ENCODE measurements at regions not wholly inside any gene's neighbourhood (a gene's known extent, or its start where the extent isn't known, plus 50 kb on each side); places are given as distances from the start of the nearest gene placed in this dataset.

GRCh38 chr18:73831688-73832087, 315.9 kb downstream of the FBXO15 start:
- Mint-ChIP-seq H3K4me1 (ENCODE audit: low read depth) (peaks cover 14% of the 10 kb centered on the region), H3K9me3 (no peaks in the 10 kb centered on the region), H3K4me3 (no peak overlapping the region), H3K27me3 (ENCODE audit: insufficient read depth) (peaks cover 6% of the 10 kb centered on the region), H3K36me3 (ENCODE audit: low read depth) (no peaks in the 10 kb centered on the region), H3K27ac (no peak overlapping the region)
- no peak for TF ChIP-seq CTCF (IDR thresholded peaks at IDR 0.05)
- no peak for DNase-seq

- Mint-ChIP-seq H3K4me3 (no peak overlapping the region), H3K27ac (no peak overlapping the region), H3K9me3 (no peaks in the 10 kb centered on the region), H3K36me3 (ENCODE audit: low read depth) (no peaks in the 10 kb centered on the region), H3K4me1 (ENCODE audit: low read depth) (peaks cover 11% of the 10 kb centered on the region), H3K27me3 (ENCODE audit: insufficient read depth) (peaks cover 6% of the 10 kb centered on the region)
- TF ChIP-seq CTCF (IDR thresholded peaks at IDR 0.05), result no peak
- no peak for DNase-seq
Observed at GRCh38 chr18:73829146-73829545, 318.5 kb downstream of the FBXO15 start.

- no peak overlapping the region for H3K27ac Mint-ChIP-seq
- H3K4me3 Mint-ChIP-seq, result no peak overlapping the region
- no peaks in the 10 kb centered on the region for H3K36me3 Mint-ChIP-seq (ENCODE audit: low read depth)
- H3K9me3 Mint-ChIP-seq, result no peaks in the 10 kb centered on the region
- H3K27me3 Mint-ChIP-seq (ENCODE audit: insufficient read depth), result no peaks in the 10 kb centered on the region; the same call in 1 of the 2 replicates
- H3K4me1 Mint-ChIP-seq (ENCODE audit: low read depth), result peaks cover 14% of the 10 kb centered on the region
- no peak for TF ChIP-seq CTCF (IDR thresholded peaks at IDR 0.05)
- no peak for DNase-seq
Observed at GRCh38 chr18:73827801-73828200, 319.8 kb downstream of the FBXO15 start.

GRCh38 chr18:73826098-73826497, 321.5 kb downstream of the FBXO15 start:
- no peak for DNase-seq
- H3K27me3 Mint-ChIP-seq (ENCODE audit: insufficient read depth), result no peaks in the 10 kb centered on the region; the same call in 1 of the 2 replicates
- no peaks in the 10 kb centered on the region for H3K9me3 Mint-ChIP-seq
- H3K4me3 Mint-ChIP-seq, result no peak overlapping the region
- no peak overlapping the region for H3K27ac Mint-ChIP-seq
- H3K4me1 Mint-ChIP-seq (ENCODE audit: low read depth), result peaks cover 14% of the 10 kb centered on the region
- H3K36me3 Mint-ChIP-seq (ENCODE audit: low read depth), result no peaks in the 10 kb centered on the region
- TF ChIP-seq CTCF (IDR thresholded peaks at IDR 0.05), result no peak

- peak; percentile 22 for DNase-seq
- Mint-ChIP-seq H3K27ac (0 out of 2 replicates have a peak overlapping the region, but pooled peaks have one; percentile 19), H3K27me3 (ENCODE audit: insufficient read depth) (no peaks in the 10 kb centered on the region; the same call in 1 of the 2 replicates)
Observed at GRCh38 chr18:73824671-73825070, 323.0 kb downstream of the FBXO15 start.

More at GRCh38 chr18:73824671-73825070, 323.0 kb downstream of the FBXO15 start:
- no peaks in the 10 kb centered on the region for H3K36me3 Mint-ChIP-seq (ENCODE audit: low read depth)
- H3K4me3 Mint-ChIP-seq, result no peak overlapping the region
- TF ChIP-seq CTCF (IDR thresholded peaks at IDR 0.05), result no peak
- peaks cover 14% of the 10 kb centered on the region for H3K4me1 Mint-ChIP-seq (ENCODE audit: low read depth)
- no peaks in the 10 kb centered on the region for H3K9me3 Mint-ChIP-seq

Data from HFFc6 (cell line).